CD14-positive monocyte (primary cell): ENCODE measurements at regions not wholly inside any gene's neighbourhood (a gene's known extent, or its start where the extent isn't known, plus 50 kb on each side); places are given as distances from the start of the nearest gene placed in this dataset.

Source experiments
- DNase-seq, 3 donors: peaks; one replicate each; pipeline ENCODE4 v3.0.0-alpha.2; 2011 to 2022
- H2AFZ ChIP-seq: 2 replicates; pipeline ENCODE4 v1.6.0; 2012; ENCODE audit warnings: mild to moderate bottlenecking, low read depth, low read length, inconsistent platforms; ENCODE audit not compliant: insufficient read depth, poor library complexity, severe bottlenecking
- H3K27ac ChIP-seq, 2 donors: 1 replicate in 1 of 2; 2 replicates in 1 of 2; pipeline ENCODE4 v1.5.1; 2012 to 2013; ENCODE audit warnings: low read length in 2 of 2, control low read depth in 1 of 2, inconsistent platforms in 1 of 2, low read depth in 1 of 2, mild to moderate bottlenecking in 1 of 2
- H3K27me3 ChIP-seq, 2 donors: one replicate each; pipeline versions ENCODE4 v1.6.0 to v1.6.1; 2011 to 2013; ENCODE audit warnings: low read length in 2 of 2; ENCODE audit not compliant: control insufficient read depth in 2 of 2, insufficient read depth in 2 of 2
- H3K36me3 ChIP-seq, 2 donors: replicated peaks in 1 of 2; 1 replicate in 1 of 2; 2 replicates in 1 of 2; pipeline versions ENCODE4 v1.5.1 to v1.6.1; 2012 to 2013; ENCODE audit warnings: low read length in 2 of 2, control low read depth in 1 of 2, inconsistent platforms in 1 of 2, mild to moderate bottlenecking in 1 of 2; ENCODE audit not compliant: insufficient read depth in 2 of 2, control insufficient read depth in 1 of 2
- H3K4me1 ChIP-seq, 2 donors: 1 replicate in 1 of 2; 2 replicates in 1 of 2; pipeline versions ENCODE4 v1.5.1 to v1.6.1; 2012 to 2013; ENCODE audit warnings: low read length in 2 of 2, control low read depth in 1 of 2, inconsistent platforms in 1 of 2, mild to moderate bottlenecking in 1 of 2, moderate library complexity in 1 of 2; ENCODE audit not compliant: insufficient read depth in 2 of 2, control insufficient read depth in 1 of 2
- H3K4me2 ChIP-seq: replicated peaks from 2 replicates; pipeline ENCODE3; 2012; ENCODE audit warnings: low read length, moderate library complexity, mild to moderate bottlenecking; ENCODE audit not compliant: poor library complexity, severe bottlenecking; ENCODE audit errors: extremely low read depth
- H3K4me3 ChIP-seq, 3 experiments: fragments of 200-600 bp in 1 of 3; sonication (generic) in 1 of 3; replicated peaks in 1 of 3; 1 replicate in 2 of 3; 2 replicates in 1 of 3; pipeline ENCODE4 v1.5.1; 2011 to 2013; ENCODE audit warnings: low read length in 3 of 3, mild to moderate bottlenecking in 3 of 3, control low read depth in 2 of 3, low read depth in 2 of 3, inconsistent platforms in 1 of 3, moderate library complexity in 1 of 3
- H3K79me2 ChIP-seq: 2 replicates; pipeline ENCODE4 v1.6.0; 2012; ENCODE audit warnings: mild to moderate bottlenecking, control low read depth, inconsistent platforms, low read length, moderate library complexity; ENCODE audit not compliant: insufficient read depth
- H3K9ac ChIP-seq: 2 replicates; pipeline ENCODE4 v1.6.0; 2017; ENCODE audit warnings: low read length, mild to moderate bottlenecking; ENCODE audit not compliant: insufficient read depth, poor library complexity, severe bottlenecking
- H3K9me3 ChIP-seq, 2 donors: replicated peaks in 1 of 2; 1 replicate in 1 of 2; 2 replicates in 1 of 2; pipeline versions ENCODE4 v1.5.1 to v1.6.1; 2012 to 2013; ENCODE audit warnings: low read length in 2 of 2, control low read depth in 1 of 2; ENCODE audit not compliant: control insufficient read depth in 1 of 2, insufficient read depth in 1 of 2
- H4K20me1 ChIP-seq: 2 replicates; pipeline ENCODE4 v1.6.0; 2012; ENCODE audit warnings: mild to moderate bottlenecking, low read length, control low read depth, moderate library complexity; ENCODE audit not compliant: insufficient read depth
- H3K27ac Mint-ChIP-seq, 7 donors: one replicate each; pipeline ENCODE4 v1.8.0; 2020; ENCODE audit warnings: mild to moderate bottlenecking in 7 of 7, mixed read lengths in 7 of 7, moderate library complexity in 6 of 7, inconsistent platforms in 2 of 7
- H3K27me3 Mint-ChIP-seq, 3 donors: one replicate each; pipeline ENCODE4 v1.8.0; 2021 to 2022; ENCODE audit warnings: low read depth in 3 of 3, mild to moderate bottlenecking in 3 of 3, mixed read lengths in 3 of 3, moderate library complexity in 3 of 3, inconsistent platforms in 1 of 3
- H3K36me3 Mint-ChIP-seq, 2 donors: one replicate each; pipeline ENCODE4 v1.8.0; 2020; ENCODE audit warnings: mixed read lengths in 2 of 2, inconsistent platforms in 1 of 2, mild to moderate bottlenecking in 1 of 2
- H3K4me1 Mint-ChIP-seq: one replicate; pipeline ENCODE4 v1.8.0; 2020; ENCODE audit warnings: mild to moderate bottlenecking, mixed read lengths
- H3K4me3 Mint-ChIP-seq, 2 donors: one replicate each; pipeline ENCODE4 v1.8.0; 2020; ENCODE audit warnings: mild to moderate bottlenecking in 2 of 2, mixed read lengths in 2 of 2, moderate library complexity in 1 of 2
- H3K9me3 Mint-ChIP-seq, 7 donors: one replicate each; pipeline ENCODE4 v1.8.0; 2020 to 2022; ENCODE audit warnings: mixed read lengths in 7 of 7, mild to moderate bottlenecking in 6 of 7, moderate library complexity in 6 of 7, inconsistent platforms in 2 of 7
- WGBS: methylation state at CpG from one replicate; pipeline ENCODE4 v1.1.5; 2013; ENCODE audit warnings: missing lambda C conversion rate; ENCODE audit not compliant: insufficient coverage; 5-methylcytosine and 5-hydroxymethylcytosine counted together
- intact Hi-C, 2 donors: fragments of 100-400 bp; cut with micrococcal nuclease; formaldehyde crosslinking; loops; one replicate each; pipeline versions ENCODE4 v1.15.0 to v1.15.1; 2023
- TF ChIP-seq, protein P1 (sequence below): fragments of 200-600 bp; IDR thresholded peaks from one replicate; pipeline ENCODE4 v1.8.0; 2022; ENCODE audit warnings: antibody characterized with exemption, mild to moderate bottlenecking

DNA sequence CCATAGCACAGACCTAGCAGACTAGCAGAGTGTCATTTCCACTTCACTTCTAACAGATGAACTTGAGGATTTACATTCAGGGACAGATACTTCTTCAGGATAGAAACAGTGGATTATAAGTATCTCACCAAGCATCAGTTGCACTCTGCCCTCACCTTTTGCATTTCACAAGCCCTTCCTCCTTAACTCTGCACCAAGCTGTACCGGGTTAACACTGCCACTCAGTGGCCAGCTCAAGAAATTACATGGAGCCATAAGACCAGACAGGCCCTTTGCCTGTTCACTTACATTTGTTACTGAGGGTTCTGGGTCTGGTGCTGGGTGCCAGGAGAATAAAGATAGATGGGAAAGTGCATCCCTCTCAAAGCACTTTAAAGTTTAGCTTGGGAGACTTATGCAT is 309.8 kb downstream of the SHANK2 start:
- TF ChIP-seq, protein P1, sequence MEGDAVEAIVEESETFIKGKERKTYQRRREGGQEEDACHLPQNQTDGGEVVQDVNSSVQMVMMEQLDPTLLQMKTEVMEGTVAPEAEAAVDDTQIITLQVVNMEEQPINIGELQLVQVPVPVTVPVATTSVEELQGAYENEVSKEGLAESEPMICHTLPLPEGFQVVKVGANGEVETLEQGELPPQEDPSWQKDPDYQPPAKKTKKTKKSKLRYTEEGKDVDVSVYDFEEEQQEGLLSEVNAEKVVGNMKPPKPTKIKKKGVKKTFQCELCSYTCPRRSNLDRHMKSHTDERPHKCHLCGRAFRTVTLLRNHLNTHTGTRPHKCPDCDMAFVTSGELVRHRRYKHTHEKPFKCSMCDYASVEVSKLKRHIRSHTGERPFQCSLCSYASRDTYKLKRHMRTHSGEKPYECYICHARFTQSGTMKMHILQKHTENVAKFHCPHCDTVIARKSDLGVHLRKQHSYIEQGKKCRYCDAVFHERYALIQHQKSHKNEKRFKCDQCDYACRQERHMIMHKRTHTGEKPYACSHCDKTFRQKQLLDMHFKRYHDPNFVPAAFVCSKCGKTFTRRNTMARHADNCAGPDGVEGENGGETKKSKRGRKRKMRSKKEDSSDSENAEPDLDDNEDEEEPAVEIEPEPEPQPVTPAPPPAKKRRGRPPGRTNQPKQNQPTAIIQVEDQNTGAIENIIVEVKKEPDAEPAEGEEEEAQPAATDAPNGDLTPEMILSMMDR = peak; percentile 16
- Histone ChIP-seq H3K4me2 (no peak overlapping the region), H3K36me3 (no peaks in the 10 kb centered on the region), H3K4me1 (no peaks in the 10 kb centered on the region), H3K9ac (no peak overlapping the region), H3K79me2 (no peaks in the 10 kb centered on the region), H3K27me3 (no peaks in the 10 kb centered on the region), H4K20me1 (no peaks in the 10 kb centered on the region), H3K9me3 (peaks cover 54 to 74% of the 10 kb centered on the region in 2 donors), H3K27ac (no peak overlapping the region), H3K4me3 (no peak overlapping the region), H2AFZ (no peak overlapping the region)
- Mint-ChIP-seq H3K4me3 (no peak overlapping the region), H3K27me3 (peaks cover 0 to 10% (median 2%) of the 10 kb centered on the region in 3 donors), H3K9me3 (peaks cover 32 to 70% (median 57%) of the 10 kb centered on the region in 7 donors), H3K27ac (no peak overlapping the region), H3K4me1 (no peaks in the 10 kb centered on the region), H3K36me3 (no peaks in the 10 kb centered on the region)
- WGBS = 80% methylated on average over 1 of the region's 1 CpG
- DNase-seq = no peak
- intact Hi-C loops = no loop called here

- Histone ChIP-seq H3K27me3 (no peaks in the 10 kb centered on the region), H3K79me2 (no peaks in the 10 kb centered on the region), H3K9me3 (peaks cover 48 to 68% of the 10 kb centered on the region in 2 donors), H3K4me2 (no peak overlapping the region), H3K27ac (no peak overlapping the region), H3K4me1 (no peaks in the 10 kb centered on the region), H4K20me1 (no peaks in the 10 kb centered on the region), H2AFZ (no peak overlapping the region), H3K9ac (no peak overlapping the region), H3K4me3 (no peak overlapping the region), H3K36me3 (no peaks in the 10 kb centered on the region)
- H3K4me1 Mint-ChIP-seq = no peaks in the 10 kb centered on the region
- H3K27me3 Mint-ChIP-seq = peaks cover 0 to 6% (median 2%) of the 10 kb centered on the region in 3 donors
- no peak overlapping the region for H3K4me3 Mint-ChIP-seq
- TF ChIP-seq, protein P1 = no peak
- H3K9me3 Mint-ChIP-seq = peaks cover 27 to 65% (median 51%) of the 10 kb centered on the region in 7 donors
- DNase-seq = no peak
- 95% methylated on average over 11 of the region's 11 CpGs for WGBS
- intact Hi-C loops = no loop called here
- no peak overlapping the region for H3K27ac Mint-ChIP-seq
- no peaks in the 10 kb centered on the region for H3K36me3 Mint-ChIP-seq
These were observed 308.2 kb downstream of the SHANK2 start for GRCh38 chr11:70944141-70944540.
